ENCODE measurements at regions not wholly inside any gene's neighbourhood (a gene's known extent, or its start where the extent isn't known, plus 50 kb on each side); places are given as distances from the start of the nearest gene placed in this dataset.

DNA sequence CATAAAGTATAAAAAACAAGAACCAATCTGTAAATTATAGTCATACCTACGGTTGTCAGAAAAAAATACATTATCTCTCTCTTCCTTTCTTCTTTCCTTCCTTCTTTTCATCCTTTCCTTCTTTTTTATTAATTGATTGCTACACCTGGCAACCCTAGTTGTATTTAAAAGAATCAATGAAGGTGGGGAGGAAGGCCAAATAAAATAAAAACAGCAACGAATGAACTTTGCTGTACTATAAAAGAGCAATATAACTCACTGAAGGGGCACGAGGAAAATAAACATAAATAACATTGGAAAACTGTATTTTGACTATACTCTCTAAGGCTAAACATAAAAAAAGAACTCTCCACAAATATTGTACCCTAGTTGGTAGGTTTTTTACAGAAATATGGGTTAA lies 898.2 kb upstream of the USP15 start:
- TF ChIP-seq, protein P1, sequence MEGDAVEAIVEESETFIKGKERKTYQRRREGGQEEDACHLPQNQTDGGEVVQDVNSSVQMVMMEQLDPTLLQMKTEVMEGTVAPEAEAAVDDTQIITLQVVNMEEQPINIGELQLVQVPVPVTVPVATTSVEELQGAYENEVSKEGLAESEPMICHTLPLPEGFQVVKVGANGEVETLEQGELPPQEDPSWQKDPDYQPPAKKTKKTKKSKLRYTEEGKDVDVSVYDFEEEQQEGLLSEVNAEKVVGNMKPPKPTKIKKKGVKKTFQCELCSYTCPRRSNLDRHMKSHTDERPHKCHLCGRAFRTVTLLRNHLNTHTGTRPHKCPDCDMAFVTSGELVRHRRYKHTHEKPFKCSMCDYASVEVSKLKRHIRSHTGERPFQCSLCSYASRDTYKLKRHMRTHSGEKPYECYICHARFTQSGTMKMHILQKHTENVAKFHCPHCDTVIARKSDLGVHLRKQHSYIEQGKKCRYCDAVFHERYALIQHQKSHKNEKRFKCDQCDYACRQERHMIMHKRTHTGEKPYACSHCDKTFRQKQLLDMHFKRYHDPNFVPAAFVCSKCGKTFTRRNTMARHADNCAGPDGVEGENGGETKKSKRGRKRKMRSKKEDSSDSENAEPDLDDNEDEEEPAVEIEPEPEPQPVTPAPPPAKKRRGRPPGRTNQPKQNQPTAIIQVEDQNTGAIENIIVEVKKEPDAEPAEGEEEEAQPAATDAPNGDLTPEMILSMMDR (IDR thresholded peaks at IDR 0.05): no peak
- TF ChIP-seq POLR2A (IDR thresholded peaks at IDR 0.05): no peak
- TF ChIP-seq POLR2AphosphoS5 (IDR thresholded peaks at IDR 0.05): no peak

All from prostate gland (tissue), 2 donors.